Inflammatory macrophage (primary cell): ENCODE measurements at regions not wholly inside any gene's neighbourhood (a gene's known extent, or its start where the extent isn't known, plus 50 kb on each side); places are given as distances from the start of the nearest gene placed in this dataset.
"Not testable (repeated sequence)": the region's sequence is repeated elsewhere in the genome, so short reads cannot be mapped to it uniquely, and the experiment has no call there.

Experiments
- DNase-seq, 2 donors: peaks; one replicate each; pipeline ENCODE4 v3.0.0-alpha.2; 2020 to 2022

GRCh38 chr4:82247171-82247570 lies 126.6 kb downstream of the HNRNPD start:
- DNase-seq, result no peak

DNA sequence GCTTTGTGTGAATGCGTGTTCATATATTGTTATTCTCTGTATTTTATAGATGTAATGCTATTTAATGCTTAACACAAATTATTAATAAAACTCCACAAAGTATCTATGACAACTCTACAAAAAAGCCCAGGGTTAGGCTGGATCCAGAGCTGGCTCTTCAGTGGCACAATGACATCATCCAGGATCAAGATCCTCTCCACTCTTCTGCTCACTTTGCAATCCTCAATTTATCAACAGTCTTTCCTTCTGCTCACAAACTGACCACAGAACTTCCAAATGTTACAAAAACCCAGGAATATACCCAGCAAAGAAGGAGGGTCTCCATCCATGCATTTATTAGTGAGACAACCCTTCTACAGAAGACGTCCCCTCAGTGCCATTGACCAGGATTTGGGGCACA lies 132.3 kb downstream of the HNRNPD start:
- no peak for DNase-seq

GRCh38 chr4:82240410-82240809 lies 133.4 kb downstream of the HNRNPD start:
- DNase-seq, result no peak

GRCh38 chr4:82237142-82237541 lies 136.6 kb downstream of the HNRNPD start:
- DNase-seq, result not testable (repeated sequence)

DNA sequence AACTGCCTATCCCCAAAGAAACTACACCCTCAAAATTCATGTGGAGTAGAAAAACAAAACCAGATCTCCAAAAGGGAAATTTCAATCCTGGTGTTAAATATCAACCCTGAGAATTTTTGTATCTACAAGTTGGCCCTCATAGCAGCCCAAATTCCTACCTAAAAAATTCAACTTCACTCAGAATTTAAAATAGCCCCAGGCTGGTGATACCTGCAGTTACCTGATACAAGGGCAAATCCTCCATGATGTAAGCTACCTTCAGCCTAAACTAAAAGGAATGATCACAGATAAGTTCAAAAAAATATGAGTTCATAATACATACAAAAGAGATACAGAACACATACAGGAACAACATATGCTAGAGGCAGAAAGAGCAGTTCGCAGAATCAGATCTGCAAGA lies 138.4 kb downstream of the HNRNPD start:
- DNase-seq, result no peak

GRCh38 chr4:82232891-82233290 lies 140.9 kb downstream of the HNRNPD start:
- no peak for DNase-seq

GRCh38 chr4:82231806-82232205 lies 142.0 kb downstream of the HNRNPD start:
- no peak for DNase-seq

DNA sequence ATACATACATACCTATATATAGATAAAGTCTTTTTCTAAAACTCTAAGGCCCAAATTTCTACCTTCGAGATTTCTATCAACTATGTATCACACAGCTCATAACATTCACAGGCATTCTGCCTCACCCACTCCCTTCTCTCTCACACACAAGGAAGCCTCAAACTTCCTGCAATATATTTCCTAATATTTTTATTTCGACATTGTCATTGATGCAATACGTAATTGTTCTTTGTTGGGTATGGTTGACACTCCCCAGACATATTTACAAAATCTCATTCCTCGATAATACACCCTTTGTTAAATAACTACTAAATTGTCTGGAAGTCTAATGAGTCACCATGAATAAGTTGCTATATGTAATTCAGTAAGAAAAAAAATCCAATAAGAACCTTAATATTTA lies 143.5 kb downstream of the HNRNPD start:
- DNase-seq, result peak; percentile 62 to 95

DNA sequence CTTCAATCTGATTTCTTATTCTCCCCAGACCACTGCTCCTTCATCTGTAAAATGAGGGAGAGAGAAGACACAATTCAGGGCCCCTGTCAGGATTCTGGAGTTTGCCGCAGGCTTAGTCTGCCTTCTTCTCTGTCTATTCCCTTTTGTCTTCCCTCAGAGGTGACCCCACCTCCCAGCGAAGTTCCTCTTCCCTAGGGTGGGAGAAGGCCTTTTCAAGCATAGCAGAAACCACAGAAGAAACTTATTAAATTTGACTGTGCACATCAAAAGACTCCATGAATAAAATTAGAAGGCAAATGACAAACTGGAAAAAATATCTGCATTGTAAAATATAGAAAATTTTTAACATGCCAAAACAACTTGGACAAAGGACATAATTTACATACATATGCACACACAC lies 148.8 kb downstream of the HNRNPD start:
- no peak for DNase-seq

DNA sequence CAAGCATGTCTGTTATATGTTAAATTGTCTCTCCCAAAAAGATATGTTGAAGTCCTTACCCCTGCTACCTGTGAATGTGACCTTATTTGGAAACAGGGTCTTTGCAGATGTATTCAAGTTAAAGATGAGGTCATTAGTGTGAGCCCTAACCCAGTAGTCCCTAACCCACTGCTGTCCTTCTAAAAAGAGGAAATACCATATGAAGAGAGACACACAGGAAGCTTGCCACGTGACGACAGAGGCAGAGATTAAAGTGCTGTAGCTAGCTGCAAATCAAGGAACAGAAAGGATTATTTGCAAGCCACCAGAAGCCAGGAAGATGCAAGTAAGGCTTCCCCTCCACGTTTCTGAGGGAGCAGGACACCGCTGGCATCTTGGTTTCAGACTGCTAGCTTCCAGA lies 150.1 kb downstream of the HNRNPD start:
- DNase-seq, result peak; percentile 85 to 88

- DNase-seq, result no peak
Observed at GRCh38 chr4:82219346-82219745, 154.4 kb downstream of the HNRNPD start.

- DNase-seq, result no peak
Observed at GRCh38 chr4:82217986-82218715, 155.6 kb downstream of the HNRNPD start.

DNA sequence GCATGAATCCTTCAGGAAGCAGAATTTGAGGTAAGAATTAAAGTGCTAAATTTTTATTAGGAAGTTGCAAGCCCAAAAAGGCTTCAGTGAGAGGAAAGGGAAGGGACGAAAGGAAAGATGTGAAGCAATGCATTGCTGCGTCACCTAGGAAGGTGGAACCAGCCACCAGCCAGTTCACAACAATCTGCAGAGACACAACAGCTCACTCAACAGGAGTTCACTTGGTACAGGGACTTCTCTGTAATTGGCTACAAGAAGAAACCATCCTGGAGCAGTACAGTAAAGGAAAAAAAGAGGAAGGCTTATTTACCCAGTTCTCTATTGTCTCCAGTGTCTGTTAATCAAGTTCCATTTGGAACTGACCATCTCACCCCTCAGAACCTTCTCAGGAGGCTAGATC lies 157.6 kb downstream of the HNRNPD start:
- peak; percentile 40 to 47 for DNase-seq

- no peak for DNase-seq
Observed at GRCh38 chr4:82215800-82216199, 158.0 kb downstream of the HNRNPD start.

DNA sequence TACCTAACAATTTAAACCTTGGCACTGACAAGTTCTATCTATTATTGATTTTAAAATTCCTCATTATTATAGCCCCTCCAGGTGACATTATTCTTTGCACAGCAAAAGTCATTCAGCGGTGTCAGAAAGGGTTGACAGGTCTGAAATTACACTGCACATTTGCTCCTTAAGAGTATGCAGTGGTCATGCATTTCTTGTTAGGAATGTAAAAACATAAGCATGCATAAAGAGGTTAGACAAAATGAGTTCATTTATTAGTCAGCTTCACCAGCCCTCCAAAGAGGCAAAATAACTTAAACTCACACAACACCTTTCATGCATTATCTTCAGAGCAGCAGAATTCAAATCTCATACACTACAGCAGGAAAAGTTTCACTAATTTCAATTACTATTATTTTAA lies 158.8 kb downstream of the HNRNPD start:
- DNase-seq, result no peak

- no peak for DNase-seq
Observed at GRCh38 chr4:82213485-82214417, 160.0 kb downstream of the HNRNPD start.

DNA sequence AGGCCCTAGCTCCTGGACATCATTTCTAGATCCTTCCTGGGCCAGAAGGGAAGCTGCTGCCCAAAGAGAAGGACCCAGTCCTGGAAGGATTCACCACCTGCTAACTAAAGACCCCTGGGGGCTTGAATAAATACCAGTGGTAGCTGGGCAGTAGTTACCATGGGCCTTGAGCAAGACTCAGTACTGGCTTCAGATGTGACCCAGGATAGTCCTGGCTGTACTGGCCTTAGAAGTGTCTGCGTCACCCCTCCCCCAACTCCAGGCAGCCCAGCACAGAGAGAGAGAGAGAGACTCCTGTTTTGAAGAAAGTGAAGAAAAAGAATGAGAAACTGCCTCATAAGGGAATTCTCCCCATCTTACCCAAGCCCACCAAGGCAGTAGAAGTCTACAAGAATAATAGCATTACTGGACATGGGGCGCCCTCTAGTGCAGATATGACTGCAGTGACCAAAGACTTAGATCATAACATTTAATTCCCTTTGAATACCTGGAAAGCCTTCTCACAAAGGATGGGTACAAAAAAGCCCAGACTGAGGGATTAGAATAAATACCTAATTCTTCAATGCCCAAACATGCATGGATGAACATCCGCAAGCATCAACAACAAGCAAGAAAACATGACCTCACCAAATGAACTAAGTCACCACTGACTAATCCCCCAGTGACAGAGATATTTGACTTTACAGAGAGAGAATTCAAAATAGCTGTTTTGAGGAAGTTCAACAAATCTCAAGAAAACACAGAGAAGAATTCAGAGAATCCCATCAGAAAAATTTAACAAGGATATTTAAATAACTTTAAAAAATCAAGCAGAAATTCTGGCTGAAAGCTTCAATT lies 171.8 kb downstream of the HNRNPD start:
- DNase-seq, result peak; percentile 57 to 63

GRCh38 chr4:82201303-82201702 lies 172.5 kb downstream of the HNRNPD start:
- DNase-seq, result no peak

DNA sequence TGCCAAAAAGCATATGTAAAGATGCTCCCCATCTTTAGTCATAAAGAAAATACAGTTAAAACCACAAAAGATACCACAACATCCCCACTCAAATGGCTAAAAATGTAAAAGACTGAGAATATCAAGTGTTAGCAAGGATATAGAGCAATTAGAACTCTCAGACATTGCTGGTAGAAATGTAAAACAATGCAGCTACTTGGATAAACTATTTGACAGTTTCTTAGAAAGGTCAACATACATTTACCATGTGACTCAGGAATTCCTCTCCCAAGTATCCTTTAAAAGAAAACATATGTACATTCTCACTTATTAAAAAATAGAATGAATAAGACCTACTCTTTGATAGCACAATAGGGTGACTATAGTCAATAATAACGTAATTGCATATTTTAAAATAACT lies 173.7 kb downstream of the HNRNPD start:
- no peak for DNase-seq

- DNase-seq, result no peak
Observed at GRCh38 chr4:82194329-82194728, 179.5 kb downstream of the HNRNPD start.

DNA sequence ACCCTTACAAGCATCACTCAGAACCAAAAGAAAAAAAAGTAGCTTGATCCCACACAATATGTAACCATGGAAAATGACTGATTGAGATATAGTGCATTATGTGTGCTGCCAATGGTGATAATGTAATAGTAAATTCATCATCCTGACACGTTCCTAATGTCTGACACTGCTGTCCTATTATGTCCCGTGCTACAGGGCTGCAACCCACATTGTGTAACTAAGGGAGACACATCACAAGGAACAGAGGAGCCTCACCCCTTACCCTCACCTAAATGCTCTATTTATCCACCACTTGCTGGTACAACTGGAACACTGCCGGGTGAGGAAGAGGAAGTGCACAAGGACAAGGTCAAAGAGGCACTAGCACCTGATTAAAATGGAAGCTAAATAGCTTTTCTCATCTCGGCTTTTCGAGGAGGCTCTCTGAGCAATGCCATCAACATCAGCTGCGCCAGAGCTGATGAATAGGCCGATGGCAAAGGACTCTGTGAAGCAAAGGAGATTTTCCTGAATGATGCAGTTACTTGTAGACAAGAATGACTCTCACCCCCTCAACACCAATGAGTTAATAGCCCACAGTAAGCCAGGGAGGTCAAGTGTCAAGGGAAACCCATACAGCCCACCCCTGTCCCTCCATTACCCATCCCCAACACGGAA lies 181.6 kb downstream of the HNRNPD start:
- DNase-seq, result no peak

DNA sequence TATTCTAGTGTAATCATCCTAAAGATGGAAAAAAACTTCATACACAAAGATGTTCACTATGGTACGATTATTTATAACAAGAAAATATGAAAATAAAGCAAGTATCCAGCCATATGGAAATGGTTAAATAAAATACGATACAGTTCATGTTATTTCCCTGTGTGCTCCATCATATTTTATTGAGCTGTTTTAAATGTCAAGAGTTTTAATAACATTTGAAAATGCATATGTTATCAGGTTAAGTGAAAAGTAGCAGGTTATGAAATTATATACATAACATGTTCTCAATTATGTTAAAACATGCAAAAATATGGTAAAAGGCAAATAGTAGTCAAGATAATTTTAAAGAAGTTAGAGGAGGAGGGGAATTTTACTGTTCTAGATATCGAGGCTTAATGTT lies 192.0 kb downstream of the HNRNPD start:
- no peak for DNase-seq
